Hepatocyte (in vitro differentiated cells): ENCODE measurements at regions not wholly inside any gene's neighbourhood (a gene's known extent, or its start where the extent isn't known, plus 50 kb on each side); places are given as distances from the start of the nearest gene placed in this dataset.

Source experiments
- DNase-seq: peaks from one replicate; pipeline ENCODE4 v3.0.0-alpha.2; 2016; ENCODE audit warnings: low spot score
- H2AFZ ChIP-seq: fragments of 200-600 bp; sonication (generic); 2 replicates; pipeline ENCODE4 v1.6.0; 2016; ENCODE audit warnings: antibody characterized with exemption, mild to moderate bottlenecking
- H3K27ac ChIP-seq: fragments of 200-600 bp; sonication (generic); 2 replicates; pipeline ENCODE4 v1.5.1; 2016; ENCODE audit warnings: mild to moderate bottlenecking
- H3K27me3 ChIP-seq: fragments of 200-600 bp; sonication (generic); 2 replicates; pipeline ENCODE4 v1.6.1; 2016
- H3K36me3 ChIP-seq: fragments of 200-600 bp; sonication (generic); replicated peaks from 2 replicates; pipeline ENCODE4 v1.5.1; 2016; ENCODE audit warnings: low read depth; ENCODE audit not compliant: insufficient read depth
- H3K4me1 ChIP-seq: fragments of 200-600 bp; sonication (generic); 2 replicates; pipeline ENCODE4 v1.5.1; 2016; ENCODE audit warnings: mild to moderate bottlenecking, moderate library complexity; ENCODE audit not compliant: insufficient read depth
- H3K4me2 ChIP-seq: fragments of 200-600 bp; sonication (generic); 2 replicates; pipeline ENCODE4 v1.6.0; 2016
- H3K4me3 ChIP-seq: fragments of 200-600 bp; sonication (generic); 2 replicates; pipeline ENCODE4 v1.5.1; 2016; ENCODE audit warnings: mild to moderate bottlenecking
- H3K79me2 ChIP-seq: fragments of 200-600 bp; sonication (generic); 2 replicates; pipeline ENCODE4 v1.6.0; 2017; ENCODE audit warnings: mild to moderate bottlenecking
- H3K9me2 ChIP-seq: fragments of 200-600 bp; sonication (generic); replicated peaks from 2 replicates; pipeline ENCODE4 v1.6.0; 2017; ENCODE audit warnings: mild to moderate bottlenecking; ENCODE audit not compliant: insufficient read depth
- H3K9me3 ChIP-seq: fragments of 200-600 bp; sonication (generic); 2 replicates; pipeline ENCODE4 v1.5.1; 2016; ENCODE audit warnings: low read depth, mild to moderate bottlenecking
- H4K20me1 ChIP-seq: fragments of 200-600 bp; sonication (generic); 2 replicates; pipeline ENCODE4 v1.6.0; 2016; ENCODE audit warnings: mild to moderate bottlenecking; ENCODE audit not compliant: insufficient read depth, poor library complexity, severe bottlenecking
- CTCF ChIP-seq: fragments of 200-600 bp; sonication (generic); IDR thresholded peaks from 2 replicates; pipeline ENCODE4 v1.5.1; 2016; ENCODE audit warnings: antibody characterized with exemption, mild to moderate bottlenecking; ENCODE audit not compliant: poor library complexity
- EZH2 ChIP-seq: fragments of 200-600 bp; sonication (generic); IDR thresholded peaks from 2 replicates; pipeline ENCODE4 v1.6.1; 2016; ENCODE audit warnings: antibody characterized with exemption, mild to moderate bottlenecking, borderline replicate concordance
- EZH2phosphoT487 ChIP-seq: fragments of 200-600 bp; sonication (generic); IDR thresholded peaks from one replicate; pipeline ENCODE4 v1.6.1; 2018; ENCODE audit warnings: antibody characterized with exemption, mild to moderate bottlenecking, low read depth, moderate library complexity; ENCODE audit not compliant: unreplicated experiment, severe bottlenecking
- WGBS: methylation state at CpG from one replicate; pipeline ENCODE4 v1.1.6; 2016; ENCODE audit warnings: low lambda C conversion rate; ENCODE audit errors: missing lambda C conversion rate; 5-methylcytosine and 5-hydroxymethylcytosine counted together

GRCh38 chr4:57437649-57438048 lies 327.5 kb upstream of the IGFBP7 start:
- WGBS, result 72% methylated on average over 8 of the region's 8 CpGs

GRCh38 chr4:57435300-57435699 lies 325.1 kb upstream of the IGFBP7 start:
- no peaks in the 10 kb centered on the region for H3K79me2 ChIP-seq
- H3K4me2 ChIP-seq, result no peak overlapping the region
- TF ChIP-seq CTCF (no peak), EZH2 (no peak), EZH2phosphoT487 (no peak)
- no peak overlapping the region for H3K4me3 ChIP-seq
- H2AFZ ChIP-seq, result no peak overlapping the region
- DNase-seq, result no peak
- no peak overlapping the region for H3K27ac ChIP-seq
- peaks cover 5% of the 10 kb centered on the region for H3K4me1 ChIP-seq
- no peaks in the 10 kb centered on the region for H3K9me2 ChIP-seq
- no peaks in the 10 kb centered on the region for H4K20me1 ChIP-seq
- 88% methylated on average over 3 of the region's 3 CpGs for WGBS
- H3K9me3 ChIP-seq, result no peaks in the 10 kb centered on the region
- H3K27me3 ChIP-seq, result no peaks in the 10 kb centered on the region
- no peaks in the 10 kb centered on the region for H3K36me3 ChIP-seq

More at GRCh38 chr4:57437649-57438048, 327.5 kb upstream of the IGFBP7 start:
- Histone ChIP-seq H3K9me2 (no peaks in the 10 kb centered on the region), H3K4me1 (no peaks in the 10 kb centered on the region), H3K27ac (no peak overlapping the region), H3K9me3 (no peaks in the 10 kb centered on the region), H3K27me3 (no peaks in the 10 kb centered on the region), H4K20me1 (no peaks in the 10 kb centered on the region), H3K4me3 (no peak overlapping the region), H3K36me3 (no peaks in the 10 kb centered on the region), H3K4me2 (no peak overlapping the region), H2AFZ (no peak overlapping the region), H3K79me2 (no peaks in the 10 kb centered on the region)
- no peak for DNase-seq
- TF ChIP-seq CTCF, result no peak
- TF ChIP-seq EZH2, result no peak
- no peak for TF ChIP-seq EZH2phosphoT487

GRCh38 chr4:57430726-57431125 lies 320.5 kb upstream of the IGFBP7 start:
- no peaks in the 10 kb centered on the region for H3K27me3 ChIP-seq
- no peaks in the 10 kb centered on the region for H3K9me3 ChIP-seq
- no peak for TF ChIP-seq EZH2
- TF ChIP-seq CTCF, result no peak
- TF ChIP-seq EZH2phosphoT487, result no peak
- H3K4me3 ChIP-seq, result no peak overlapping the region
- no peaks in the 10 kb centered on the region for H3K79me2 ChIP-seq
- no peaks in the 10 kb centered on the region for H3K9me2 ChIP-seq
- whole genome bisulfite sequencing, result 47% methylated on average over 2 of the region's 2 CpGs
- no peaks in the 10 kb centered on the region for H3K36me3 ChIP-seq
- no peak overlapping the region for H3K4me2 ChIP-seq
- H3K27ac ChIP-seq, result no peak overlapping the region
- H4K20me1 ChIP-seq, result no peaks in the 10 kb centered on the region
- DNase-seq, result peak; percentile 39
- H2AFZ ChIP-seq, result no peak overlapping the region
- peaks cover 5% of the 10 kb centered on the region for H3K4me1 ChIP-seq

GRCh38 chr4:57426779-57427395 lies 316.7 kb upstream of the IGFBP7 start:
- H3K9me3 ChIP-seq, result no peaks in the 10 kb centered on the region
- no peak overlapping the region for H3K27ac ChIP-seq
- H2AFZ ChIP-seq, result no peak overlapping the region
- H3K79me2 ChIP-seq, result no peaks in the 10 kb centered on the region
- H3K27me3 ChIP-seq, result no peaks in the 10 kb centered on the region
- no peaks in the 10 kb centered on the region for H3K9me2 ChIP-seq
- 9% methylated on average over 11 of the region's 11 CpGs for WGBS
- H3K4me3 ChIP-seq, result no peak overlapping the region
- TF ChIP-seq CTCF (peak; percentile 90), EZH2 (no peak), EZH2phosphoT487 (no peak)
- DNase-seq, result peak; percentile 90
- no peak overlapping the region for H3K4me2 ChIP-seq
- H3K36me3 ChIP-seq, result no peaks in the 10 kb centered on the region
- H4K20me1 ChIP-seq, result no peaks in the 10 kb centered on the region
- peaks cover 13% of the 10 kb centered on the region for H3K4me1 ChIP-seq
